GM21619 (cell line): ENCODE measurements at regions not wholly inside any gene's neighbourhood (a gene's known extent, or its start where the extent isn't known, plus 50 kb on each side); places are given as distances from the start of the nearest gene placed in this dataset.
"Not testable (repeated sequence)": the region's sequence is repeated elsewhere in the genome, so short reads cannot be mapped to it uniquely, and the experiment has no call there.

Source experiments
- ATAC-seq: cut with Tn5 transposase; IDR thresholded peaks from one replicate; pipeline ENCODE4 v1.9.1; 2021; ENCODE audit not compliant: unreplicated experiment

DNA sequence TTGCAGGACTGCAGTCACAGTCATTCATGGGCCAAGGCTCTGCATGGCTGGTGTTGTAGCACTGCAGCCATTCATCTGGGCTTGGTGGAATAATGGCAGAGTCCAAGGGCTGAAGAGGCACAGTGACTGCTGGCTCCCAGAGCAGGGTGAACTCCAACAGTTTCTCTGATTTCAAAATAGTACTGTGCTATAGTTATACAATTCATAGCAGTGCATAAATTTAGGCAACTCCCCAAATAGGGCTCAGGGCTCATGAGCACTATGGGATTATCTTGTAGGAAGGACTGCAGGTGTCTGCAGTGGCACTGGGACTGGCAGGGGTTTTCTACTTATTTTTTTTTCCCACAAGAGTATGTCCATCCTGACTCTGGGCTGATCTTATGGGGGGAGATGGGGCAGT lies 642.5 kb upstream of the SGCD start:
- no peak for ATAC-seq

DNA sequence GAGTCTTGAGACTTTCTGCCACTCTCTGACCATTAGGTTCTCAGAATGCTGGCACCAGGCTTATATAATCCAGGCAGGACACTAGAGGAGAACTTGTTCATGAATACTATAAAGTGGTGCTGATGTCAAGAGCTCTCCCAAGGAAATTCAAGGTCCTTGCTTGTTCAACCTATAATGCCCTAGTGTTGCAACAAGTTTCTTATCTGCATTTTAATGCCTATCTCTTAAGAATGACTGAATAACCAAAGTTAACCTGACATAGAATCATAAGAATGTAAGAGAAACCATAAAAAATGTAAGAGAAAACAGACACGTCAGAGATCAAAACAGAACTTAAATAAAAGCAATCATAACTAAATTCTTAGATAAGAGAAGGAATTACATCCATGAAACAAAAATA lies 640.8 kb upstream of the SGCD start:
- no peak for ATAC-seq

GRCh38 chr5:155689406-155689805 lies 637.6 kb upstream of the SGCD start:
- no peak for ATAC-seq

- ATAC-seq: no peak
Observed at GRCh38 chr5:155696362-155696761, 630.6 kb upstream of the SGCD start.

DNA sequence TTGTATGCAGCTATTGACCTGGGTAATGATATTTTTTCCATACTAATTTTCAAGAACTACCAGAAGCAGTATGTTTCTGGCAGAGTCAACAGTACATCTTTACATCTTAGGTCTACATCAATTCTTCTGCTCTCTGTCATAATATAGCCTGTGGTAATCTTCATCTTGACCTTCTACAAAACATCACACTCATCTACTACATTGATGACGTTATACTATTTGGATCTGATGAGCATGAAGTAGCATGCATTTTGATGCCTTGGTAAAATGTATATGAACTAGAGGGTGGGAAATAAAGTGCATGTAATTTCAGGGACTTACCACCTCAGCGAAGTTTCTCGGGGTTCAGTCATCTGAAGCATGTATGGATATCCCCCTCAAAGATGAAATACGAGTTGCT lies 629.7 kb upstream of the SGCD start:
- no peak for ATAC-seq

DNA sequence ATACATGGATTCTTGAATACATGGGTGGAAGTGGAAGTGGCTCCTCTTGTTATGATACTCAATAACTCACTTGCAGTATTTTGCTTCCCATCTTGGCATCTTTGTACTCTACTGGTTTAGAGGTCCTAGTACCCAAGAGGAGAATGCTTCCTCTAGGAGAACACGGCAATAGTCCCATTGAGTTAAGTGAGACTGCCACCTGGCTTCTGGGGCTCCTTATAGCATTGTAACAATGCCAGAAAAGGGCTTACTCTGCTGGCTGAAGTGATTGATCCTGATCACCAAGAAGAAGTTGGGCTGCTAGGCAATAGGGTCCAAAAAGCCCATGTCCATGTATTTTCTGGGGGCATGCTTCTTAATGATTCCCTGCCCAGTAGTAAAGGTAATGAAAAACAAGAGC lies 627.6 kb upstream of the SGCD start:
- ATAC-seq: no peak

- no peak for ATAC-seq
Observed at GRCh38 chr5:155700333-155700732, 626.6 kb upstream of the SGCD start.

DNA sequence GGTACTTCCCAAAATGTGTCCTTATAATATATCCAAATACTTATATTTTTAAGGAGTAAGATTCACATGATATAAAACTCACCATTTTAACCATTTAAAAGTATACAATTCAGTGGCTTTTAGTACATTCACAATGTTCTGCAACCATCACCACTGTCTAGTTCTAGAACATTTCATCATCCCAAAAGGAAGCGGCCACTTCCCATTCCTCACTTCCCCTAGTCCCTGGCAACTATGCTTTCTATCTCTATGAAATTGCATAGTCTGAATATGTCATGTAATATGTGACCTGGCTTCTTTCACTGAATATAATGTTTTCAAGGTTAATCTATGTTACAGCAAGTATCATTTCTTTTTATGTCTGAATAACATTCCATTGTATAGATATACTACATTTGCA lies 615.1 kb upstream of the SGCD start:
- no peak for ATAC-seq

GRCh38 chr5:155714435-155714834 lies 612.5 kb upstream of the SGCD start:
- not testable (repeated sequence) for ATAC-seq

GRCh38 chr5:155726267-155726666 lies 600.7 kb upstream of the SGCD start:
- no peak for ATAC-seq

GRCh38 chr5:155727512-155728145 lies 599.3 kb upstream of the SGCD start:
- no peak for ATAC-seq

DNA sequence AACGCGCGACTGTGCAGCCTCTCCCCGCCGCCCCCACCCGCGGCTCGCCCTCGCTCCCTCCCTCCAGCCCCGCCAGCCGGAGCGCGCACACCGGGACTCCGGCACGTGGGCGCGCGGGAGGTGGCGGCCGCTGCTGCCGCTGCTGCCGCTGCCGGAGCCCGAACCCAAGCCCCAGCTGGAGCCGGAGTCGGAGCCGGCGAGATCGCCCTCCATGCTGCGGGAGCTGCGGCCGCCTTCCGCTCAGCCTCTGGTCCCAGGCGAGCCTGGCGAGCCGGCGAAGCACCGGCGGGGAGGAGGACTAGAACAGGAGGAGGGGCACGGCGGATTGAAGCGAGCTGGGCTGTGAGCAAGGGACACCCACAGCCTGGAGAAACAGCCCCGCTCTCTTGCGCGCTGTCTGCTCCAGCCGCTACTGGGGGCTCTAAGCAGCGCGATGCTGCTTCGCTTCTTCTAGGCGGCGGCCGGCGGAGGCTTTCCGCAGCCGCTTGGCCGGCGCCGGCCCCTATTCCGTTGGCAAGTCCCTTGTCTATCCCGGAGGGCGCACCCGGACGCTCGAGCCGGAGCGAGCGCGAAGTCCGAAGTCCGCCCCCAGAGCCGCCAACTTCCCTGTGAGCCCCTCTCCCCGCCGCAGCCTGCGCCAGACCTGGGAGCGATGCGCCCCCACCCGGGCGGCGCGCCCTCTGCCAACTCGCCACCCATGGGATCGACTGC lies 598.7 kb upstream of the SGCD start:
- ATAC-seq: no peak

DNA sequence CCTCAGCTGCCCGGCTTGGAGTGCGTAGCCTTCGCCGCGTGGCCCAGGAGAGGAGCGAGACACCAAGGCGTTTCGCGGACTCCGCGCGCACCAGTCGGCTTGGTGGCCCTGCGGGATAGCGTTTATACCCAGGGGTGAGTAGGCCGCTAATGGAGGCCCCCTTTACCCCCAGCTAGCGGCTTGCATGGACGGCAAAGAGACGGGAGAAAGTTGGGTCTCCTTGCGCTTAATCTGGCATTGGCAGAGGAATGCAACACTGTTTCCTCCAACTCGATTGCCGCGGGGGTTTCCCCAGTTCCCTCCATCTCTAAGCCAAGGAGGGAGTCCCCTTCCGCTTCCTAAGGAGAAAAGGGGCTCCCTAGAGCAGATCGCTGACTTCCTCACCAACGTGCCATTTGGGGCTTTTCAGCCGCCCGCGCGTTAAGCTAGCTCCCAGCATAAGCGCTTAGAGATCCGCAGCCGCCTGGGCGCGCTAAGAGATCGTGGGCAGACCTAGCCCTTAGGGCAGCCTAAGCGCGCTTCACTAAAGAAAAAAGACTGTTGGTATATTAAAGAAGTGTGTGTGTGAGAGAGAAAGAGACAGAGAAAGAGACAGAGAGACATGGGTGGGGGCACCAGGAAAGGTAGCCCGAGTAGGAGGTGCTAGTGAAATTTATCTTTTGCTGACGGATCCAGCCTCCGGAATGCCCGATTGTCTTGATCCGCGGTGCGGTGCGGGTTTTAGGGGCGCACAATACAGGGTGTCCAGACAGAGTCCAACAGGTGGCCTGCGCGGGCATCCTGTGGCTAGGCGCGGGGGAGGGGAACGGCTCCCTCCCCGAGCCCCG lies 597.9 kb upstream of the SGCD start:
- ATAC-seq: no peak

DNA sequence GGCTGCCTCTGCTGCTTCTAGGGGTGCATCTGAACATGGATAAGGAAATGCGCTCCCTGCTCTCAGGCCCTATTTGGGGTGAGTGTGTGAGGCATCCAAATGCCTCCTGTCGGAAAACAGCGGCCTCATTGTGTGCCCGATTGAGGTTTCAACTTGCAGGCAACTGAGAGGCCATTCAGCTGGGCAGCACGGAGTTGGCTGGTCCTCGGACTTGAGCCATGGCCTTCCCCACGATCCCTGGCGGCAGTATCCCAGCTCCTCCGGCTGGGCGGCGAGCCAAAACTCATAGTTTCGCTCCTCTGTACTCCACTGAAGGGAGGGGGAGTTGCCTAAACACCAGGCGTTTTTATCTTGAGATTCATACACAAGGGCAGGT lies 597.3 kb upstream of the SGCD start:
- no peak for ATAC-seq

DNA sequence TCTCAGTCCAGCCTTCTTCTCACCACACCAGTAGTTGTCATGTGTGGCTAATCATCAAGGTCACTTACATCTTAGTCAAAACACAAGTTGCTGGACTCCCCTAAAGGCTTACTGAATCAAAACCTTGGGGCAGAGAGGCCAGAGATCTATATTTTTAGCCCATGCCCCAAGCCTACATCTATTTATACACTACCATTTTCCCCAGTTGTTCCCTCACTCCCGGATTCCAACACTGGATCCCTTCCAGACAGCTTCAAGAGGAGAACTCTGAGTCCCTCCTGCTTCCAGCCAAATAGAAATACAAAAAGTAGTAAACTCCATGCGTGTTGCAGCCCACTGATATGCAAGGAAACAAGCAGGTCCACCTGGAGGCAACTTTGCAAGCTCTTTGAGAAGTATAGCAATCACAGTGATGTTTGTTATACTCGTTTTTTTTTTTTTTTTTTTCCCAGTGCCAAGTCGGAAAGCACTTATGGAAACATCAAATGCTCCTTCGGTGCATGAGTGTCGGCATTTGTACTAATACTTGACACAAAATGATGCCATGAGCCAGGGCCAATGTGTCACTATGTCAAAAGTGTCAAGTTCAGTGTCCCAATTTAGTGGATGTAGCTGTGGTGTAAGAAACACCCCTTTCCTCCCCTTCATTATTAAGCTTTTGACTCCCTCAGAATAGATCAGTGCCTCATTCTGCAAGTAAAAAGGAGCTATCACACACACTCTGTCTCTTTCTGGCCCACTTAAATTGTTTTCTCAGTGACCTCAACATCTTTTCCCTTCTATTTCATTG lies 594.2 kb upstream of the SGCD start:
- ATAC-seq: no peak

DNA sequence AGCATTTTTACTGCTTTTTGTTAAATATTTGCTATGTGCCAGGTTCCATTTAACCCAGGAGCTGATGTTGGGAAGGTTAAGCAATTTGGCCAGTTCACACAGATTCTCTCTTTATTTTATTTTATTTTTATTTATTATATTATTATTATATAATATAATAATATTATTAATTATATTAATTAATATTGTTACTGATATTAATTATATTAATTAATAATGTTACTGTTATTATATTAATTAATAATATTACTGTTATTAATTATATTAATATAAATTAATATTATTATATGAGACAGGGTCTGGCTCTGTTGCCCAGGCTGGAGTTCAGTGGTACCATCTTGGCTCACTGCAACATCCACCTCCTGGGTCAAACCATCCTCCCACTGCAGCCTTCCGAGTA lies 593.0 kb upstream of the SGCD start:
- ATAC-seq: no peak

DNA sequence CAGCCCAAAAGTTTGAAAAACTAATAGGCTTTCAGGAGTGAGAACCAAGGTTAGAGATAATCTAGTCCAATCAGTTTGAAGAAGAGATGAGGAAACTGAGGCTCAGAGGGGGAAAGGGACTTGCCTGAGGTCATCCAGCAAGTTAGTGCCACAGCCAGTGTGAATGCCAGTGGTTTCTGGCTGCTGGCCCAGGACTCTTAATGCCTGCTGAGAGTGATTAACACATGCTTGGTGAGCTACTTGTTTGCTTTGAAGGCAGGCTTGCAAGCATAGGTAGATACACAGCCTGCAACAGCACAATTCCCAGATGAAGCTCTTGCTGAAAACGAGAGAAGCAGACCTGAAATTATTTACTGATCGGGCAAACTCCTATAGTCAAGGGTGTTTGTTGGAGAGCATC lies 591.6 kb upstream of the SGCD start:
- no peak for ATAC-seq

GRCh38 chr5:155738616-155739015 lies 588.3 kb upstream of the SGCD start:
- ATAC-seq: no peak

DNA sequence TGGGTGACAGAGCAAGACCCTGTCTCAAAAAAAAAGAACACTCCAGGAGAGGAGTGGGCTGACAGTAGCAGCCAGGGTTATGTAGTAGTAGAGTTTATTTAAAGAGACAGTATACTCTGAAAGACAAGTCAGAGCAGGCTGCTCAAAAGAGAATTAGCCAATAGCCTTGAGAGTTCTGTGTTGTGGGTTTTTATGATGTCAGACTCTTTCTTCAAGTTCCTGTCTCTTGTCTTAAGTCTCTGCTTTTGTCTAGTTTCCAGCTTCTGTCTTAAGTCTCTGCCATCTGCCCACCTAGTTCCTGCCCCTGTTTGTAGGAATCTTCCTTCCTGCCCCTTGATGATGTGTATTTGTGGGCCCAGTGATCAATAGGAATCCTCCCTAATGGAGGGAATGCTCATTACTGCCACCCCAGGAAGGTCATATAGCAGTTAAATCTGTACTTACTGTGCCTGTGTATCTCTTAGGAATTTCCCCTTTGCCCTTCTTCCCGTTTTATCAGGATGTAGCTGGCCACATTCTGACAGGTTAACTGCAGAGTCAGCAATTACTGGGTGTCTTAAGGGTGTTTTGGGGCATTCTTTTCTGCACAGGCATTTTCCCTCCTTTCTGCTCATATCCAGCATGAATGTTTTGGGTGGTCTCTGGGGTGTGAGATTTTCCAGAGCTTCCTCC lies 580.5 kb upstream of the SGCD start:
- ATAC-seq: no peak

- ATAC-seq: no peak
Observed at GRCh38 chr5:155750101-155750500, 576.9 kb upstream of the SGCD start.

- ATAC-seq: no peak
Observed at GRCh38 chr5:155750571-155750970, 576.4 kb upstream of the SGCD start.
